WTC11 (cell line): ENCODE measurements at regions not wholly inside any gene's neighbourhood (a gene's known extent, or its start where the extent isn't known, plus 50 kb on each side); places are given as distances from the start of the nearest gene placed in this dataset.

Experiments used
- JUN ChIP-seq: sonication (generic); formaldehyde crosslinking; IDR thresholded peaks from 2 replicates; pipeline ENCODE4 v1.8.0; 2023; ENCODE audit warnings: mild to moderate bottlenecking, missing genetic modification reagents
- MYBL2 ChIP-seq: sonication (generic); formaldehyde crosslinking; IDR thresholded peaks from 2 replicates; pipeline ENCODE4 v1.8.1; 2023; ENCODE audit warnings: mild to moderate bottlenecking, moderate library complexity, missing genetic modification reagents
- NR2C2 ChIP-seq: sonication (generic); formaldehyde crosslinking; IDR thresholded peaks from 2 replicates; pipeline ENCODE4 v1.8.0; 2022; ENCODE audit warnings: mild to moderate bottlenecking, missing genetic modification reagents
- TF ChIP-seq, protein P1 (sequence below): fragments of 200-600 bp; IDR thresholded peaks from 2 replicates; pipeline ENCODE4 v1.8.0; 2022; ENCODE audit warnings: antibody characterized with exemption

DNA sequence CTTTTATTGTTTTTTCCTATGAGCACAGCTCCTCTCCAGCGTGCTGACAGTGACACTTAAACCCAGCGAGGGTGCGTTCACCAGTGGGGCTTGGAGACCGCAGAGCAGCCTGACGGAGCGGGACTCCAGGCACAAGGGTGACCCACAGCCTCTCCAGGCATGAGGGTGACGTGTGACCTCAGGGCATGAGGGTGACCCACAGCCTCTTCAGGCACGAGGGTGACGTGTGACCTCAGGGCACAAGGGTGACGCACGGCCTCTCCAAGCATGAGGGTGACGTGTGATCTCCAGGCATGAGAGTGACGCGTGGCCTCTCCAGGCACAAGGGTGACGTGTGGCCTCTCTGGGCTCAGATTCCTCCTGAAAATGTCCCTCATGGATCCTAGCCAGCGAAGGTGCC, 164.3 kb upstream of the TCERG1L start:
- TF ChIP-seq, protein P1, sequence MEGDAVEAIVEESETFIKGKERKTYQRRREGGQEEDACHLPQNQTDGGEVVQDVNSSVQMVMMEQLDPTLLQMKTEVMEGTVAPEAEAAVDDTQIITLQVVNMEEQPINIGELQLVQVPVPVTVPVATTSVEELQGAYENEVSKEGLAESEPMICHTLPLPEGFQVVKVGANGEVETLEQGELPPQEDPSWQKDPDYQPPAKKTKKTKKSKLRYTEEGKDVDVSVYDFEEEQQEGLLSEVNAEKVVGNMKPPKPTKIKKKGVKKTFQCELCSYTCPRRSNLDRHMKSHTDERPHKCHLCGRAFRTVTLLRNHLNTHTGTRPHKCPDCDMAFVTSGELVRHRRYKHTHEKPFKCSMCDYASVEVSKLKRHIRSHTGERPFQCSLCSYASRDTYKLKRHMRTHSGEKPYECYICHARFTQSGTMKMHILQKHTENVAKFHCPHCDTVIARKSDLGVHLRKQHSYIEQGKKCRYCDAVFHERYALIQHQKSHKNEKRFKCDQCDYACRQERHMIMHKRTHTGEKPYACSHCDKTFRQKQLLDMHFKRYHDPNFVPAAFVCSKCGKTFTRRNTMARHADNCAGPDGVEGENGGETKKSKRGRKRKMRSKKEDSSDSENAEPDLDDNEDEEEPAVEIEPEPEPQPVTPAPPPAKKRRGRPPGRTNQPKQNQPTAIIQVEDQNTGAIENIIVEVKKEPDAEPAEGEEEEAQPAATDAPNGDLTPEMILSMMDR, result no peak
- TF ChIP-seq NR2C2 (CRISPR knock-in tag) (no peak), MYBL2 (no peak), JUN (CRISPR knock-in tag) (no peak)
